Neuron (in vitro differentiated cells): ENCODE measurements at regions not wholly inside any gene's neighbourhood (a gene's known extent, or its start where the extent isn't known, plus 50 kb on each side); places are given as distances from the start of the nearest gene placed in this dataset.

ENCODE experiments used
- H2AFZ ChIP-seq: one replicate; pipeline ENCODE4 v1.6.1; 2013; ENCODE audit warnings: low read depth, mild to moderate bottlenecking, inconsistent platforms, low read length, moderate library complexity
- H3K27me3 ChIP-seq: one replicate; pipeline ENCODE4 v1.6.1; 2013; ENCODE audit warnings: low read length; ENCODE audit not compliant: insufficient read depth
- H3K36me3 ChIP-seq: one replicate; pipeline ENCODE4 v1.6.1; 2013; ENCODE audit warnings: low read length; ENCODE audit not compliant: insufficient read depth
- H3K4me1 ChIP-seq: one replicate; pipeline ENCODE4 v1.6.1; 2013; ENCODE audit warnings: low read length; ENCODE audit not compliant: insufficient read depth
- H3K4me3 ChIP-seq: 2 replicates; pipeline ENCODE4 v1.5.1; 2013; ENCODE audit warnings: mild to moderate bottlenecking, low read length, moderate library complexity
- H3K9me3 ChIP-seq: one replicate; pipeline ENCODE4 v1.6.1; 2013; ENCODE audit warnings: low read length

GRCh38 chr10:63883861-63884260 lies 362.7 kb downstream of the REEP3 start:
- Histone ChIP-seq H3K9me3 (no peaks in the 10 kb centered on the region), H3K4me3 (no peak overlapping the region), H3K4me1 (no peaks in the 10 kb centered on the region), H2AFZ (no peak overlapping the region), H3K27me3 (peaks cover 2% of the 10 kb centered on the region), H3K36me3 (no peaks in the 10 kb centered on the region)

GRCh38 chr10:63884426-63884825 lies 363.2 kb downstream of the REEP3 start:
- Histone ChIP-seq H3K9me3 (no peaks in the 10 kb centered on the region), H3K36me3 (no peaks in the 10 kb centered on the region), H3K27me3 (peaks cover 2% of the 10 kb centered on the region), H3K4me3 (no peak overlapping the region), H2AFZ (no peak overlapping the region), H3K4me1 (no peaks in the 10 kb centered on the region)

DNA sequence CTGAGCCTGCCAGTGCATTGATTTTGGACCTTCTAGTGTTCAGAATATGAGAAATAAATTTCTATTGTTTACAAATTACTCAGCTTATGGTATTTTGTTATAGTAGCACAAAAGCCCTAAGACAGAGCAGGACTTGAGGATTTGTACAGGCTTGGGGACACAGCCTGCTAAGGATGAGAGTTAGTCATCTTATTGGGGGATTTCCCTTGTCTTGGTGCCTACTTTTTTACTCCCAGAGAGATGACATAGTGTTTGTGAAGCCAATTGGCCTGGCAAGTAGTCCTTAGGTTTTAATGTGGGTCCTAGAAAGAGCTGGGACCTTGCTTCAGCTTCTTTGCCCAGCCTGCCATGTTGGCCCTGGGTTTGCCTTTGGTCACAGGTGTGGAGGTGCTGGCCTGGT lies 364.0 kb downstream of the REEP3 start:
- H2AFZ ChIP-seq = no peak overlapping the region
- H3K4me1 ChIP-seq = no peaks in the 10 kb centered on the region
- no peaks in the 10 kb centered on the region for H3K36me3 ChIP-seq
- no peaks in the 10 kb centered on the region for H3K9me3 ChIP-seq
- H3K27me3 ChIP-seq = peaks cover 2% of the 10 kb centered on the region
- H3K4me3 ChIP-seq = no peak overlapping the region

DNA sequence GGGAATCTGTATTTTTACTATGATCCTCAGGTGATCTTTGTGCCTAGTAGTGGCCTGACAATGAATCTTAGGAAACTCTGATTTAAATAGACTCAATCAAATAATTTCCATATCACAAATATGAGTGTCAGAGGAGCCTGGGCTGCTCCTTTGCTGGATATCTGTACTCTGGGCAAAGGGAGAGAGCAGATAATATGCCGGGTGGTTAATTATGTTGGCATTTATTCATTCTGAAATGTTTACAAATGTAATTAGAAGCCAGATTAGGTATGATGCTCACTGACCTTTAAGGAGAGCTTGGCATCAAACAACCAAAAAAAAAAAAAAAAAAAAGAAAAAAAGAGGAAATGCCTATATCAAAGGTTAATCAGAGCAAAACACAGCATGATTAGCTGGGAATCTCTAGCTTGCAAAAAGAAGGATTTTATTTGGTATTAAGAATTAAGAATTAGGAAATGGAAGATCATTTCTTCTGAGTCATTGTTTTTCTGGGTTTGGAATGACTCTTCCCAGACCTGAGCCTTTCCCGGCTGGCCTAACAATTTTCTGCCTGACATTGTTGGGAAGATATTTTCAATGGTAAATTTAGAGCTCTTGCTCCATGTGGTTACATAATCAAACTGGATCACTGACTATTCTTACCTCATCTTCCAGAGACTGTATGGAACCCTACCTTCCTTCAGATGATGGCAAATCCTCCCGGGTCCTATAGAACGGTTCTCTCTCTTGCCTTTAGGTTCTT lies 365.3 kb downstream of the REEP3 start:
- H3K9me3 ChIP-seq = no peaks in the 10 kb centered on the region
- H3K36me3 ChIP-seq = no peaks in the 10 kb centered on the region
- no peak overlapping the region for H2AFZ ChIP-seq
- no peaks in the 10 kb centered on the region for H3K4me1 ChIP-seq
- H3K4me3 ChIP-seq = no peak overlapping the region
- peaks cover 2% of the 10 kb centered on the region for H3K27me3 ChIP-seq

DNA sequence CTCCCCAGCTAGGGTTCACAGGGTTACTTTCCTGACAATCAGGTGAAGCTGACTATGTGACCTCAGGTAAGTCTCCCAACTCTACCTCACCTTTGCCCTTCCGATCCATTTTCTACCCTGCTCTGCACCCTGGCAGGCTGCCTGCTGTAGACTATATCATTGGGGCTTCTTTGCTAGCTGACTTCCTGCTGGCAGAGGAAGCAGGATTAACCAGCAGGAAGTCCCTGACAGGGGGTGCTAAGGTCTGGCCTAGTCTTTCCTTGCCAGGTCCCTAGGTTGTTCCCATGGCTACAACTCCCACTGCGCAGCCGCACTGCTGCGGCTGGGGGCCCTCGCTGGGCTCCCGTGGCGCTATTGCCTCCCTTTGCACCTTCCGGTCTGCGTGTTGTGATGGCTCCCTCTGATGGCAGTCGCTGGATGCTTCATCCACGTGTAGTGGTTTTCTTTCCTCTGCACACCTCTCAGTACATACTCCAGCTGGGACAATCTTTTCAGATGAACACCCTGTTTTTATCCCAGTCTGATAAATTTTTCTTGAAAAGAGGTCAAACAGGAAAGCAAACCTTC lies 365.9 kb downstream of the REEP3 start:
- Histone ChIP-seq H3K4me1 (no peaks in the 10 kb centered on the region), H3K36me3 (no peaks in the 10 kb centered on the region), H3K27me3 (peaks cover 2% of the 10 kb centered on the region), H2AFZ (no peak overlapping the region), H3K9me3 (no peaks in the 10 kb centered on the region), H3K4me3 (no peak overlapping the region)

DNA sequence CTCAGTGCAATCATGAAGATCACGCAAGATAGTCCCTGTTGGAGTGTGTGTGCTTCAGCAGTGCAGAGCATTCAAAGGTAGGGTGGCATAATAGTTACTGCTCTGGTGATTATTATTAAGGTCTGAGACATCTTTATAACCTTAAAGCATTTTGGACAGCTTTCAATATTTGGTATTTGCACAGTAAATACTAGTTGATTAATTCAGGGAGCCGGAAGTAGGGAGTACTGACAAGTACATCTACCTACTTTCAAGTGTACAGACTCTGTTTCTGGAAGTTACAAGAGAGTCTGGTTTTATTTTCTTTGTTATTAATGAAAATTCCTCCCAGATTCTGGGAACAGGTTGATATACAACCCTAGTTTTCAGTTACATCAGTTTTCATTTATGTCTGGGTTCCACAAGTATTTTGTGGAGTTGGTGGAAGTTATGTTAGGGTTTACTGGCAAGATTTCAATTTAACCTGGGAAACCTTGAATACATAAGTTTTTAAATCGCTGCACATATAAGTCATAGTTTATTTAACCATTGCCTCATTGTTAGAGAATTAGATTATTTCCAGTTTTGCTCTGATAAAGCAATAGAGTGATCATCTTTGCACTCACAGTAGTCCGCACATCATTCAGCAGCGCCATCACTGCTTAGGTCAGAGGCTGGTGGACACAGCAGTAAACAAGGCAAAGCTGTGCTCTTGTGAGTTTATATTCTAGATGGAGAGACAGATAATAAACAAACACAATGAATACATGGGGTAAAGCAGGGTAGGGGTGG lies 366.6 kb downstream of the REEP3 start:
- H3K36me3 ChIP-seq = no peaks in the 10 kb centered on the region
- peaks cover 2% of the 10 kb centered on the region for H3K27me3 ChIP-seq
- H3K9me3 ChIP-seq = no peaks in the 10 kb centered on the region
- no peak overlapping the region for H2AFZ ChIP-seq
- H3K4me1 ChIP-seq = no peaks in the 10 kb centered on the region
- H3K4me3 ChIP-seq = no peak overlapping the region

DNA sequence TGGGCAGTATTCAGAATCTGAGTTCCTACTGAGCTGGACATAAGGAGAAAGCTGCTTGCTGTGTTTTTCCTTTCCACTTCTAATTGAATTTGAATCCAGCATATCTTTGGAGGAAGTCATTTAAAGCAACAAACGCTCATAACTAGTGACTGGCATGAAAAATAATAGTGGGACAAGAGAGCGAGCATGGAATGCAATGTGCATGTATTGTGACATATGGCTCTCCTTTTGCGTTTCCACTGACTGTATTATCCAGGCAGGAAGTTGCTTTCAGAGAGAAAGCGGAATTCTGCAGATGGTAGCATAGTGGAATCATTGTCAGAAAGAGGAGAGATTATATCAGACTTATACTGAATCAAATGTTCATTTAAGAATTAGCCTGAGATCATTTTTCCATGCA lies 368.6 kb downstream of the REEP3 start:
- H3K36me3 ChIP-seq = no peaks in the 10 kb centered on the region
- H3K4me1 ChIP-seq = no peaks in the 10 kb centered on the region
- H3K4me3 ChIP-seq = no peak overlapping the region
- no peaks in the 10 kb centered on the region for H3K27me3 ChIP-seq
- no peaks in the 10 kb centered on the region for H3K9me3 ChIP-seq
- no peak overlapping the region for H2AFZ ChIP-seq

DNA sequence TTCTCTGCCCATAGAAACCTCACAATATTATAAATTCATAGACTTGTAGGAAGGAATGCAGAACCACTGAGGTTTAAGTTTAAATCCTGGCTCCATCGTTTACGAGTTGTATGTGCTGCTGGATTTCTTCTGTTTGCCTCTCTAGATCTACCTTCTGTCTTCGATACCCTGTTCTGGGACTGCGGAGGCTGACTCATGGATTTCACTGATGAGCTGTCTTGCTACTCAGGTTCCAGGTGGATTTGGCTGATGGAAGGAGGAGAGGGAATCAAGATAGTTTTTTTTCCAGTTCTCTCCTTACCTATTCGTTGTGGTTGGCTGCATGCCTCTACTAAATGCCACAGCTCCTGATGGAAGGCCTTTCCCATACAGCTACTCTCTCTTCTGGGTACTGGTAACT lies 375.8 kb downstream of the REEP3 start:
- no peak overlapping the region for H2AFZ ChIP-seq
- no peaks in the 10 kb centered on the region for H3K27me3 ChIP-seq
- H3K4me1 ChIP-seq = no peaks in the 10 kb centered on the region
- no peak overlapping the region for H3K4me3 ChIP-seq
- no peaks in the 10 kb centered on the region for H3K36me3 ChIP-seq
- no peaks in the 10 kb centered on the region for H3K9me3 ChIP-seq

DNA sequence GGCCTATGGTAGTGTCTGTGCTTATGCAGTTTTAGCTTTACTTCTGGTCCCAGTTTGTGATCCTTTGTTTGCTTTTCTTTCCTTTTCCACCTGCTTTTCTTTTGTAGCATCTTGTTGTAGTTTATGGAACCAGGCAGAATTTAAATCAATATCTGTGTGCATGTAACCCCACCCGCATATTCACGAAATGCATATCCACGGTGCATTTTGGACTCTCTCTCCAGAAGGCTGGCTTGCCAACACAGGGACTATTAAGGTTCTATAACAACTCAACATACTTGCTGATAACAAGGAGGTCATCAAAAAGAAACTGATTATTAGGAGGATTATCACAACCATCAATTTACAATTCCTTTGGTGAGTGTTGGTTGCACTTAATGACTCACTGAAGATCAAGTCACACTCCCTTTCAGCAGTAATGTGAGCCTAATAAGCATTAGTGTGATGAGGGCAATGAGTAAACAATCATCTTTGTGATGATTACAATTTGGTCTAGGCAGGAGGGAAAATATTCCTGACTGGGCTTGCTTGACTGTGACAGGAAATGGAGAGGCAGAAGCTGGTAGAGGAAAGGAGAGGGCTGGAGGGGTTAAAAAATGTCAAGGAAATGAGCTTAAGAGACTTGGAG lies 378.6 kb downstream of the REEP3 start:
- H2AFZ ChIP-seq = no peak overlapping the region
- no peaks in the 10 kb centered on the region for H3K4me1 ChIP-seq
- no peaks in the 10 kb centered on the region for H3K9me3 ChIP-seq
- H3K4me3 ChIP-seq = no peak overlapping the region
- H3K27me3 ChIP-seq = no peaks in the 10 kb centered on the region
- H3K36me3 ChIP-seq = no peaks in the 10 kb centered on the region

GRCh38 chr10:63901228-63901627 lies 380.0 kb downstream of the REEP3 start:
- Histone ChIP-seq H3K36me3 (no peaks in the 10 kb centered on the region), H3K27me3 (no peaks in the 10 kb centered on the region), H3K4me3 (no peak overlapping the region)

GRCh38 chr10:63901881-63902280 lies 380.7 kb downstream of the REEP3 start:
- Histone ChIP-seq H3K27me3 (no peaks in the 10 kb centered on the region), H3K4me1 (no peaks in the 10 kb centered on the region), H2AFZ (no peak overlapping the region), H3K4me3 (no peak overlapping the region), H3K36me3 (no peaks in the 10 kb centered on the region), H3K9me3 (no peaks in the 10 kb centered on the region)

More at GRCh38 chr10:63901228-63901627, 380.0 kb downstream of the REEP3 start:
- H2AFZ ChIP-seq = no peak overlapping the region
- H3K4me1 ChIP-seq = no peaks in the 10 kb centered on the region
- H3K9me3 ChIP-seq = no peaks in the 10 kb centered on the region

DNA sequence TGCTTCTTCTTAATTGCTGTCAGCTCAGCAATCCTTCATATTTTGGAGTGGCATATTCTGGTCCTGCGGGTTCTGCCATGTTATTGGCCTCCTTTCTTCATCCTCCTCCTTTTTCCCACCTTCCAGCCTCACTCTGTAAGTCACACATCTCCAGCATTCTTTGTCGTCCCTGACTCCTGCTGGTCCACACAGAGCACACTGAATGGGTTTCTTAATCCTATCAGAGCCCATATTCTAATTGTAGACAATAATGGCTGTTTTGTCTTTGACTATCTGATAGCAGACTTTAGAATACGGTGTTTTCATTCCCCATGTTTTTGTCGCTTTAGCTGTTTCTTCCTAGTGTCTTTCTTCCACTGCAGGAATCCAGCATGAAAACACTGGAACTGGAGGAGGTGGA lies 389.6 kb downstream of the REEP3 start:
- no peaks in the 10 kb centered on the region for H3K4me1 ChIP-seq
- no peaks in the 10 kb centered on the region for H3K36me3 ChIP-seq

DNA sequence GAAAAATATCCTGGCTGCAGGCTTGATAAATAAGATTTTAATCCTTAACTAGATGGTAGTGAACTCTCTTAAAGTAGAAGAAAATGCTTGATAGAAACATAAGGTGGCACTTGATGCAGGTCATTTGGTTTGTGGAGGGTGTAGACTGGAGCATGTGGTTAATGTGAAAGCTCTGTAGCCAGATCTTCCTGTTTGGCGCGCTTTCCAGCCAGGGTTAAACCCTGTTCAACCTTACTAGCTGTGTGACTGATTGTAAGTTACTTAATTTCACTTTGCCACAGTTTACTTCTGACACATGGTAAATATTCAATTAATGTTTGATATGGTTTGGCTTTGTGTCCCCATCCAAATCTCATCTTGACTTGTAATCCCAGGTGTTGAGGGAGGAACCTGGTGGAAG lies 394.0 kb downstream of the REEP3 start:
- Histone ChIP-seq H3K4me1 (no peaks in the 10 kb centered on the region), H2AFZ (no peak overlapping the region), H3K4me3 (no peak overlapping the region), H3K27me3 (no peaks in the 10 kb centered on the region), H3K36me3 (no peaks in the 10 kb centered on the region), H3K9me3 (no peaks in the 10 kb centered on the region)

More for the DNA sequence above, 389.6 kb downstream of the REEP3 start:
- H2AFZ ChIP-seq = no peak overlapping the region
- H3K27me3 ChIP-seq = no peaks in the 10 kb centered on the region
- H3K9me3 ChIP-seq = no peaks in the 10 kb centered on the region
- H3K4me3 ChIP-seq = no peak overlapping the region
